SK-N-SH (cell line): ENCODE measurements at regions not wholly inside any gene's neighbourhood (a gene's known extent, or its start where the extent isn't known, plus 50 kb on each side); places are given as distances from the start of the nearest gene placed in this dataset.
A peak's percentile ranks its signal among the peaks of the same experiment; 100 is the strongest.

Source experiments
- CTCF ChIA-PET: fragments of 300-600, 350-600 bp; formaldehyde crosslinking; extraction: SDS; loops from one replicate; lab custom pipeline; 2021; lab: Yijun Ruan, JAX
- POLR2A ChIA-PET: fragments of 350-600 bp; sonication (Branson Sonifier 250); formaldehyde crosslinking; extraction: SDS; loops from one replicate; lab custom pipeline; 2020; ENCODE audit warnings: antibody characterized with exemption, inconsistent platforms; lab: Yijun Ruan, JAX
- DNase-seq: peaks from one replicate; pipeline ENCODE4 v3.0.0; 2012
- H2AFZ ChIP-seq: fragments of 200-600 bp; sonication (generic); 2 replicates; pipeline ENCODE4 v1.8.1; 2016; ENCODE audit warnings: antibody characterized with exemption, mild to moderate bottlenecking, low read depth
- H3F3A ChIP-seq: fragments of 200-600 bp; sonication (generic); replicated peaks from 2 replicates; pipeline ENCODE3; 2016; ENCODE audit warnings: antibody characterized with exemption, mild to moderate bottlenecking; ENCODE audit not compliant: insufficient read depth
- H3K27ac ChIP-seq, 2 experiments: fragments of 200-500 bp in 1 of 2; fragments of 200-600 bp in 1 of 2; sonication (Bioruptor generic) in 1 of 2; sonication (generic), shearing (Covaris generic) in 1 of 2; 2 replicates each; pipeline versions ENCODE4 v1.5.1 to v1.6.1; 2014 to 2016; ENCODE audit warnings: low read depth in 2 of 2, inconsistent platforms in 1 of 2, low read length in 1 of 2, mild to moderate bottlenecking in 1 of 2, mixed read lengths in 1 of 2
- H3K27me3 ChIP-seq: fragments of 200-600 bp; sonication (generic), shearing (Covaris generic); 2 replicates; pipeline ENCODE4 v1.6.1; 2016; ENCODE audit warnings: mixed run types; ENCODE audit not compliant: insufficient read depth
- H3K36me3 ChIP-seq, 2 experiments: fragments of 200-500 bp in 1 of 2; fragments of 200-600 bp in 1 of 2; sonication (Bioruptor generic) in 1 of 2; sonication (generic) in 1 of 2; replicated peaks in 1 of 2; 2 replicates each; pipeline versions ENCODE3 to v1.5.1; 2014 to 2016; ENCODE audit warnings: low read length in 1 of 2, mild to moderate bottlenecking in 1 of 2; ENCODE audit not compliant: insufficient read depth in 2 of 2, control insufficient read depth in 1 of 2
- H3K4me1 ChIP-seq, 2 experiments: fragments of 200-500 bp in 1 of 2; fragments of 200-600 bp in 1 of 2; sonication (Bioruptor generic) in 1 of 2; sonication (generic), shearing (Covaris generic) in 1 of 2; 2 replicates each; pipeline versions ENCODE4 v1.5.1 to v1.6.1; 2014 to 2016; ENCODE audit warnings: low read depth in 1 of 2, low read length in 1 of 2, mixed run types in 1 of 2; ENCODE audit not compliant: insufficient read depth in 2 of 2, control insufficient read depth in 1 of 2
- H3K4me2 ChIP-seq: fragments of 200-600 bp; sonication (generic), shearing (Covaris generic); 2 replicates; pipeline ENCODE4 v1.6.1; 2017; ENCODE audit warnings: mixed run types
- H3K4me3 ChIP-seq, 2 experiments: fragments of 200-500 bp in 1 of 2; fragments of 200-600 bp in 1 of 2; sonication (Bioruptor generic) in 1 of 2; sonication (generic), shearing (Covaris generic) in 1 of 2; 2 replicates each; pipeline versions ENCODE4 v1.5.1 to v1.8.1; 2014 to 2016; ENCODE audit warnings: low read depth in 2 of 2, inconsistent platforms in 1 of 2, low read length in 1 of 2, mild to moderate bottlenecking in 1 of 2, mixed read lengths in 1 of 2, moderate library complexity in 1 of 2
- H3K79me2 ChIP-seq: fragments of 200-600 bp; sonication (generic); 2 replicates; pipeline ENCODE4 v1.8.1; 2017; ENCODE audit warnings: mild to moderate bottlenecking; ENCODE audit not compliant: insufficient read depth
- H3K9ac ChIP-seq: fragments of 200-600 bp; sonication (generic); 2 replicates; pipeline ENCODE4 v1.6.1; 2017; ENCODE audit warnings: mixed run types
- H3K9me2 ChIP-seq: fragments of 200-600 bp; sonication (generic); 2 replicates; pipeline ENCODE4 v1.6.1; 2017; ENCODE audit warnings: mixed run types
- H3K9me3 ChIP-seq: fragments of 200-600 bp; sonication (generic); 2 replicates; pipeline ENCODE4 v1.6.1; 2017; ENCODE audit warnings: mixed run types, mild to moderate bottlenecking, moderate library complexity
- H4K20me1 ChIP-seq: fragments of 200-600 bp; sonication (generic); 2 replicates; pipeline ENCODE4 v1.6.1; 2017; ENCODE audit warnings: mild to moderate bottlenecking, mixed run types; ENCODE audit not compliant: insufficient read depth
- CHD2 ChIP-seq: fragments of 150-350 bp; IDR thresholded peaks from 2 replicates; pipeline ENCODE4 v1.6.1; 2018; ENCODE audit warnings: low read length; ENCODE audit not compliant: partially characterized antibody
- EP300 ChIP-seq, 2 experiments: IDR thresholded peaks; 2 replicates each; pipeline versions ENCODE4 v1.4.0 to v1.6.1; 2012; ENCODE audit warnings: borderline replicate concordance in 1 of 2, low read depth in 1 of 2, low read length in 1 of 2
- GABPA ChIP-seq: IDR thresholded peaks from 2 replicates; pipeline ENCODE4 v1.4.0; 2012; ENCODE audit warnings: low read depth, mild to moderate bottlenecking
- GATA2 ChIP-seq: sonication (generic); formaldehyde crosslinking; IDR thresholded peaks from 2 replicates; pipeline ENCODE4 v1.5.0; 2020; ENCODE audit warnings: mild to moderate bottlenecking, missing genetic modification reagents
- JUND ChIP-seq: IDR thresholded peaks from 2 replicates; pipeline ENCODE4 v1.4.0; 2012
- MEF2A ChIP-seq: IDR thresholded peaks from 2 replicates; pipeline ENCODE4 v1.4.0; 2012; ENCODE audit warnings: low read depth, borderline replicate concordance
- RAD21 ChIP-seq: IDR thresholded peaks from 2 replicates; pipeline ENCODE4 v1.6.1; 2012; ENCODE audit warnings: mild to moderate bottlenecking, low read length
- RFX5 ChIP-seq: IDR thresholded peaks from 2 replicates; pipeline ENCODE4 v1.6.1; 2012; ENCODE audit warnings: mild to moderate bottlenecking, improper control_type of control experiment, low read length
- SMC3 ChIP-seq: IDR thresholded peaks from 2 replicates; pipeline ENCODE4 v1.6.1; 2012; ENCODE audit warnings: low read depth, low read length, improper control_type of control experiment
- TAF1 ChIP-seq: IDR thresholded peaks from 2 replicates; pipeline ENCODE4 v1.6.1; 2012; ENCODE audit warnings: low read depth, mild to moderate bottlenecking, low read length, moderate library complexity, borderline replicate concordance
- YY1 ChIP-seq: IDR thresholded peaks from 2 replicates; pipeline ENCODE4 v1.4.0; 2012; ENCODE audit warnings: low read depth, mild to moderate bottlenecking
- WGBS: methylation state at CpG from one replicate; pipeline ENCODE4 v1.1.6; 2017; ENCODE audit warnings: low lambda C conversion rate; 5-methylcytosine and 5-hydroxymethylcytosine counted together
- TF ChIP-seq, protein P1 (sequence below): fragments of 150-350 bp; IDR thresholded peaks from 2 replicates; pipeline ENCODE4 v1.6.1; 2016; ENCODE audit warnings: mild to moderate bottlenecking, low read depth, low read length
- TF ChIP-seq, protein P2 (sequence below): IDR thresholded peaks from 2 replicates; pipeline ENCODE4 v1.4.0; 2012; ENCODE audit warnings: low read depth
- TF ChIP-seq, protein P3 (sequence below): IDR thresholded peaks from 2 replicates; pipeline ENCODE4 v1.4.0; 2012; ENCODE audit warnings: low read depth, borderline replicate concordance

DNA sequence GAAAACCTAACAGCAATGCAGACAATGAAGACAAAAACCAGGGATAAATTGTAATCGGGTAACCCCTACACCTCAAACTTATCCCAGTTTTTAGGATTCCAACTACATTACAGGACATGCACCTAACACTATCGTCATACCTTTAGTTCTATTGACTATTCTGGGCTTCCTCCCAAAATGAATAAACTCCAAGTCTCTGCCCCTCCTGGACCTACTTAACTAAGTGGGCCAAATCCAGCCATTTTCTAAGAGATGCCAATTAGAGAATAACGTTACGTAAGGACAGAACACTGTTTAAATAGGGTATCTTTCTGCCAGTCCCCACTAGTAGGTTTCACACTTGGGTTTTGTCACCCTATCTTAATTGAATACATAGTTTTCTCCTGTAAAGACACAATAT, 253.1 kb upstream of the MKLN1 start:
- Histone ChIP-seq H3K9ac (no peak overlapping the region), H3K79me2 (peaks cover 78% of the 10 kb centered on the region), H3K4me1 (peaks cover 13 to 27% of the 10 kb centered on the region in 2 experiments), H4K20me1 (no peaks in the 10 kb centered on the region; the same call in 1 of the 2 replicates), H3K27me3 (no peaks in the 10 kb centered on the region), H3K27ac (no peak overlapping the region), H2AFZ (no peak overlapping the region), H3K4me2 (no peak overlapping the region), H3K9me3 (no peaks in the 10 kb centered on the region), H3F3A (peaks cover 48% of the 10 kb centered on the region), H3K9me2 (no peaks in the 10 kb centered on the region), H3K4me3 (no peak overlapping the region), H3K36me3 (peaks cover 0 to 27% of the 10 kb centered on the region in 2 experiments)
- 97% methylated on average over 4 of the region's 4 CpGs for WGBS
- TF ChIP-seq GATA2 (CRISPR knock-in tag): no peak
- TF ChIP-seq CHD2: no peak
- TF ChIP-seq, protein P1, sequence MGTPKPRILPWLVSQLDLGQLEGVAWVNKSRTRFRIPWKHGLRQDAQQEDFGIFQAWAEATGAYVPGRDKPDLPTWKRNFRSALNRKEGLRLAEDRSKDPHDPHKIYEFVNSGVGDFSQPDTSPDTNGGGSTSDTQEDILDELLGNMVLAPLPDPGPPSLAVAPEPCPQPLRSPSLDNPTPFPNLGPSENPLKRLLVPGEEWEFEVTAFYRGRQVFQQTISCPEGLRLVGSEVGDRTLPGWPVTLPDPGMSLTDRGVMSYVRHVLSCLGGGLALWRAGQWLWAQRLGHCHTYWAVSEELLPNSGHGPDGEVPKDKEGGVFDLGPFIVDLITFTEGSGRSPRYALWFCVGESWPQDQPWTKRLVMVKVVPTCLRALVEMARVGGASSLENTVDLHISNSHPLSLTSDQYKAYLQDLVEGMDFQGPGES: no peak
- TF ChIP-seq, protein P2, sequence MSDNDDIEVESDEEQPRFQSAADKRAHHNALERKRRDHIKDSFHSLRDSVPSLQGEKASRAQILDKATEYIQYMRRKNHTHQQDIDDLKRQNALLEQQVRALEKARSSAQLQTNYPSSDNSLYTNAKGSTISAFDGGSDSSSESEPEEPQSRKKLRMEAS: no peak
- TF ChIP-seq RAD21: no peak
- TF ChIP-seq TAF1: no peak
- no peak for TF ChIP-seq EP300 (IDR thresholded peaks at IDR 0.05; ENCODE audit: borderline replicate concordance in 1 of 2, low read depth in 1 of 2, low read length in 1 of 2)
- TF ChIP-seq YY1: no peak
- no peak for TF ChIP-seq GABPA
- ChIA-PET POLR2A (no interaction called here), CTCF (interaction anchor here (0.8 to 1.2 kb wide), 3 partner anchors 12 to 34 kb away, joined by 3 to 4 read pairs (median 3); no protein-coding TSS in a partner anchor)
- DNase-seq: no peak

DNA sequence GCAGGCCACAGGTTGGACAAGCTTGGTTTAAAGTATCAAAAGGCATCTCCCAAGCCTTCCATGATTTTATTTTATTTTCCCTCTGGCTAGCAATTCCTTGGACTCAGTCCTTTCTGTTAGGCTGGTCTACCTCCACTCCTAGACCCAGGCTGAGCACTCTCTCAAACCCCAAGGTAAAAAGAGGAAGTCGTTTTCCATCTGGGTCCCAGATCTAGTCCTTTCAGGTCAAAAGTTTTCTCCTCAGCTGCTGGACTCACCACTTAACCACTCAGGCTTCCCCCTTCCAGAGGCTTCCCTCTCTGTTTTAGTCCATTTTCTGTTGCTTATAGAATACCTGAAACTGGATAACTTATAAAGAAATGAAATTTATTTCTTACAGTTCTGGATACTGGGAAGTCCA, 252.3 kb upstream of the MKLN1 start:
- 96% methylated on average over 1 of the region's 1 CpG for WGBS
- H3K79me2 ChIP-seq: peaks cover 80% of the 10 kb centered on the region
- ChIA-PET POLR2A (no interaction called here), CTCF (interaction anchor here (1.1 to 1.4 kb wide), 3 partner anchors 12 to 252 kb away, joined by 3 to 5 read pairs (median 3); no protein-coding TSS in a partner anchor)
- peak overlapping the region; percentile 59 for H3K4me2 ChIP-seq
- no peaks in the 10 kb centered on the region for H3K9me3 ChIP-seq
- H4K20me1 ChIP-seq: peaks cover 3% of the 10 kb centered on the region; the same call in 1 of the 2 replicates
- H3K9me2 ChIP-seq: no peaks in the 10 kb centered on the region
- no peak overlapping the region for H3K4me3 ChIP-seq
- peaks cover 0 to 27% of the 10 kb centered on the region in 2 experiments for H3K36me3 ChIP-seq
- no peak overlapping the region for H2AFZ ChIP-seq
- no peak for DNase-seq
- H3K27me3 ChIP-seq: no peaks in the 10 kb centered on the region
- H3K27ac ChIP-seq: peak overlapping the region in 1 of 2 experiments; percentile 82; a peak in 3 of 4 replicates
- H3K4me1 ChIP-seq: peaks cover 13 to 27% of the 10 kb centered on the region in 2 experiments
- H3F3A ChIP-seq: peaks cover 48% of the 10 kb centered on the region
- H3K9ac ChIP-seq: no peak overlapping the region; the same call in 1 of the 2 replicates
- TF ChIP-seq RFX5 (no peak), SMC3 (no peak), JUND (no peak), MEF2A (no peak), YY1 (no peak)
- TF ChIP-seq, protein P3, sequence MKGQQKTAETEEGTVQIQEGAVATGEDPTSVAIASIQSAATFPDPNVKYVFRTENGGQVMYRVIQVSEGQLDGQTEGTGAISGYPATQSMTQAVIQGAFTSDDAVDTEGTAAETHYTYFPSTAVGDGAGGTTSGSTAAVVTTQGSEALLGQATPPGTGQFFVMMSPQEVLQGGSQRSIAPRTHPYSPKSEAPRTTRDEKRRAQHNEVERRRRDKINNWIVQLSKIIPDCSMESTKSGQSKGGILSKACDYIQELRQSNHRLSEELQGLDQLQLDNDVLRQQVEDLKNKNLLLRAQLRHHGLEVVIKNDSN: no peak
